Right atrium auricular region (tissue), 2 donors: ENCODE measurements at regions not wholly inside any gene's neighbourhood (a gene's known extent, or its start where the extent isn't known, plus 50 kb on each side); places are given as distances from the start of the nearest gene placed in this dataset.

Source experiments
- DNase-seq: peaks from one replicate; pipeline ENCODE4 v3.0.0-alpha.2; 2019; ENCODE audit warnings: low spot score
- H3K27ac ChIP-seq, 2 donors: fragments of 200-600 bp; sonication (generic); 1 replicate in 1 of 2; 2 replicates in 1 of 2; pipeline ENCODE4 v1.5.1; 2016 to 2019
- H3K27me3 ChIP-seq, 2 donors: fragments of 200-600 bp; sonication (generic); one replicate each; pipeline versions ENCODE4 v1.5.1 to v1.6.0; 2017 to 2019
- H3K36me3 ChIP-seq: fragments of 200-600 bp; sonication (generic); one replicate; pipeline ENCODE4 v1.5.1; 2016
- H3K4me1 ChIP-seq, 2 donors: fragments of 200-600 bp; sonication (generic); one replicate each; pipeline versions ENCODE4 v1.5.1 to v1.6.0; 2017 to 2019
- H3K4me3 ChIP-seq, 2 donors: fragments of 200-600 bp; sonication (generic); 1 replicate in 1 of 2; 2 replicates in 1 of 2; pipeline ENCODE4 v1.5.1; 2017 to 2019; ENCODE audit warnings: mild to moderate bottlenecking in 1 of 2, moderate library complexity in 1 of 2
- H3K9me3 ChIP-seq, 2 donors: fragments of 200-600 bp; sonication (generic); one replicate each; pipeline ENCODE4 v1.5.1; 2019
- CTCF ChIP-seq, 2 donors: fragments of 200-600 bp; sonication (generic); IDR thresholded peaks; one replicate each; pipeline ENCODE4 v1.5.1; 2019; ENCODE audit warnings: antibody characterized with exemption in 2 of 2

DNA sequence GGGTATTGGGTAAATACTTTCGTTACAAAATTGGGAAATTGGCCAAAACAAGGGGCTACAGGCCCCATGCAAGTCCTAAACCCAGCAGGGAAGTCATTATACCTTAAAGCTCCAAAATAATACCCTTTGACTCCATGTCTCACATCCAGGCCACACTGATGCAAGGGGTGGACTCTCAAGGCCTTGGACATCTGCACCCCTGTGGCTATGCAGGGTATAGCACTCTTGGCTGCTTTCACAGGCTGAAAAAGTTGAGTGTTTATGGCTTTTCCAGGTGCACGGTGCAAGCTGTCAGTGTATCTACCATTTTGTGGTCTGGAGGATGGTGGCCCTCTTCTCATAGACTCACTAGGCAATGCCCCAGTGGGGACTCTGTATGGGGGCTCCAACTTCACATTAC lies 326.5 kb downstream of the TEX13C start:
- H3K27me3 ChIP-seq: no peaks in the 10 kb centered on the region
- H3K27ac ChIP-seq: no peak overlapping the region
- H3K9me3 ChIP-seq: no peaks in the 10 kb centered on the region
- H3K36me3 ChIP-seq: no peaks in the 10 kb centered on the region
- TF ChIP-seq CTCF (IDR thresholded peaks at IDR 0.05): peak in 1 of 2 donors; percentile 27
- no peak overlapping the region for H3K4me3 ChIP-seq
- H3K4me1 ChIP-seq: no peaks in the 10 kb centered on the region
- DNase-seq: no peak

- H3K4me1 ChIP-seq: no peaks in the 10 kb centered on the region
- H3K4me3 ChIP-seq: no peak overlapping the region
- H3K9me3 ChIP-seq: peaks cover 0 to 7% of the 10 kb centered on the region in 2 donors
- H3K27me3 ChIP-seq: no peaks in the 10 kb centered on the region
- H3K36me3 ChIP-seq: no peaks in the 10 kb centered on the region
- TF ChIP-seq CTCF (IDR thresholded peaks at IDR 0.05): no peak
- H3K27ac ChIP-seq: no peak overlapping the region
- no peak for DNase-seq
These were observed 331.8 kb downstream of the TEX13C start for GRCh38 chrX:125651426-125651825.

- no peaks in the 10 kb centered on the region for H3K27me3 ChIP-seq
- no peaks in the 10 kb centered on the region for H3K4me1 ChIP-seq
- no peaks in the 10 kb centered on the region for H3K36me3 ChIP-seq
- DNase-seq: no peak
- H3K27ac ChIP-seq: no peak overlapping the region
- H3K4me3 ChIP-seq: no peak overlapping the region
- TF ChIP-seq CTCF (IDR thresholded peaks at IDR 0.05): no peak
- peaks cover 0 to 8% of the 10 kb centered on the region in 2 donors for H3K9me3 ChIP-seq
These were observed 334.8 kb downstream of the TEX13C start for GRCh38 chrX:125654501-125654900.

GRCh38 chrX:125673758-125674157 lies 354.1 kb downstream of the TEX13C start:
- Histone ChIP-seq H3K4me1 (no peaks in the 10 kb centered on the region), H3K27ac (no peak overlapping the region), H3K36me3 (no peaks in the 10 kb centered on the region), H3K9me3 (peaks cover 0 to 4% of the 10 kb centered on the region in 2 donors), H3K4me3 (no peak overlapping the region), H3K27me3 (no peaks in the 10 kb centered on the region)
- TF ChIP-seq CTCF (IDR thresholded peaks at IDR 0.05): no peak
- no peak for DNase-seq

- H3K27ac ChIP-seq: no peak overlapping the region
- H3K9me3 ChIP-seq: peaks cover 0 to 4% of the 10 kb centered on the region in 2 donors
- no peak for TF ChIP-seq CTCF (IDR thresholded peaks at IDR 0.05)
- H3K36me3 ChIP-seq: no peaks in the 10 kb centered on the region
- no peak overlapping the region for H3K4me3 ChIP-seq
- H3K27me3 ChIP-seq: no peaks in the 10 kb centered on the region
- no peak for DNase-seq
- H3K4me1 ChIP-seq: no peaks in the 10 kb centered on the region
These were observed 358.6 kb downstream of the TEX13C start for GRCh38 chrX:125678258-125678657.

GRCh38 chrX:125680366-125680765 lies 360.7 kb downstream of the TEX13C start:
- no peak for DNase-seq
- TF ChIP-seq CTCF (IDR thresholded peaks at IDR 0.05): no peak
- Histone ChIP-seq H3K27me3 (no peaks in the 10 kb centered on the region), H3K36me3 (no peaks in the 10 kb centered on the region), H3K27ac (no peak overlapping the region), H3K4me1 (no peaks in the 10 kb centered on the region), H3K4me3 (no peak overlapping the region), H3K9me3 (peaks cover 0 to 4% of the 10 kb centered on the region in 2 donors)
